Endothelial cell of umbilical vein (primary cell): ENCODE measurements at regions not wholly inside any gene's neighbourhood (a gene's known extent, or its start where the extent isn't known, plus 50 kb on each side); places are given as distances from the start of the nearest gene placed in this dataset.

Experiments
- BruUV-seq: library from RNA; stranded (reverse); fragments of 400-500 nt; replicated peaks from 2 replicates; lab custom pipeline; 2021; lab: Mats Ljungman, UMichigan
- CTCF ChIA-PET: fragments of 300-600, 350-600 bp; sonication (Branson Sonifier 250); formaldehyde crosslinking; loops from one replicate; lab custom pipeline; 2021; ENCODE audit warnings: antibody characterized with exemption, inconsistent platforms; lab: Charles Lee
- POLR2A ChIA-PET: fragments of 300-600, 350-600 bp; sonication (Branson Sonifier 250); formaldehyde crosslinking; loops from one replicate; lab custom pipeline; 2021; ENCODE audit warnings: antibody characterized with exemption, inconsistent platforms; lab: Charles Lee
- DNase-seq: peaks from one replicate; pipeline ENCODE4 v3.0.0-alpha.2; 2011; ENCODE audit warnings: low read depth, low spot score
- FAIRE-seq: peaks from 2 replicates; lab custom pipeline; 2011; peaks lifted over from hg19 to GRCh38; lab: Jason Lieb, UNC
- H2AFZ ChIP-seq: 2 replicates; pipeline ENCODE4 v1.6.0; 2012; ENCODE audit warnings: low read depth, low read length, control low read depth, inconsistent platforms
- H3K27ac ChIP-seq: 2 replicates; pipeline ENCODE4 v1.5.1; 2011; ENCODE audit warnings: low read depth, mild to moderate bottlenecking, control low read depth, low read length, moderate library complexity; ENCODE audit not compliant: insufficient read depth
- H3K27me3 ChIP-seq, 2 experiments: 2 replicates each; pipeline versions ENCODE4 v1.6.0 to v1.6.1; 2011; ENCODE audit warnings: low read length in 2 of 2, mixed read lengths in 1 of 2; ENCODE audit not compliant: control insufficient read depth in 2 of 2, insufficient read depth in 2 of 2
- H3K36me3 ChIP-seq, 2 experiments: 2 replicates in 1 of 2; 3 replicates in 1 of 2; pipeline ENCODE4 v1.5.1; 2011; ENCODE audit warnings: low read length in 2 of 2, mild to moderate bottlenecking in 1 of 2, moderate library complexity in 1 of 2; ENCODE audit not compliant: control insufficient read depth in 2 of 2, insufficient read depth in 2 of 2; ENCODE audit errors: extremely low read depth in 1 of 2
- H3K4me1 ChIP-seq: 3 replicates; pipeline ENCODE4 v1.5.1; 2011; ENCODE audit warnings: mild to moderate bottlenecking, low read length; ENCODE audit not compliant: control insufficient read depth, insufficient read depth; ENCODE audit errors: extremely low read depth
- H3K4me2 ChIP-seq: 2 replicates; pipeline ENCODE4 v1.6.1; 2011; ENCODE audit warnings: low read length, control low read depth, mixed read lengths; ENCODE audit not compliant: insufficient read depth
- H3K4me3 ChIP-seq, 3 experiments: fragments of 200-600 bp in 1 of 3; sonication (generic), shearing (Covaris generic) in 1 of 3; replicated peaks in 1 of 3; 2 replicates each; pipeline ENCODE4 v1.5.1; 2011 to 2016; ENCODE audit warnings: control low read depth in 3 of 3, low read length in 3 of 3, mild to moderate bottlenecking in 2 of 3, inconsistent platforms in 1 of 3, low read depth in 1 of 3, moderate library complexity in 1 of 3; ENCODE audit not compliant: insufficient read depth in 1 of 3
- H3K79me2 ChIP-seq: 2 replicates; pipeline ENCODE4 v1.6.0; 2012; ENCODE audit warnings: low read length, inconsistent platforms; ENCODE audit not compliant: control insufficient read depth, insufficient read depth
- H3K9ac ChIP-seq: replicated peaks from 2 replicates; pipeline ENCODE3; 2011; ENCODE audit warnings: low read length, control low read depth; ENCODE audit not compliant: insufficient read depth; ENCODE audit errors: extremely low read depth
- H3K9me1 ChIP-seq: replicated peaks from 3 replicates; pipeline ENCODE4 v1.6.0; 2011; ENCODE audit warnings: mild to moderate bottlenecking, low read length; ENCODE audit not compliant: control insufficient read depth, insufficient read depth; ENCODE audit errors: extremely low read depth
- H3K9me3 ChIP-seq: replicated peaks from 2 replicates; pipeline ENCODE4 v1.5.1; 2012; ENCODE audit warnings: low read length, inconsistent platforms; ENCODE audit not compliant: control insufficient read depth, insufficient read depth
- H4K20me1 ChIP-seq: replicated peaks from 2 replicates; pipeline ENCODE3; 2011; ENCODE audit warnings: mild to moderate bottlenecking, low read length; ENCODE audit not compliant: control insufficient read depth, insufficient read depth; ENCODE audit errors: extremely low read depth
- CTCF ChIP-seq, 2 donors: IDR thresholded peaks; 1 replicate in 1 of 2; 2 replicates in 1 of 2; pipeline ENCODE4 v1.5.1; 2011; ENCODE audit warnings: low read length in 2 of 2, mild to moderate bottlenecking in 2 of 2, moderate library complexity in 2 of 2, control low read depth in 1 of 2, inconsistent platforms in 1 of 2, low read depth in 1 of 2; ENCODE audit not compliant: insufficient read depth in 1 of 2; ENCODE audit errors: extremely low read depth in 1 of 2
- EZH2 ChIP-seq: IDR thresholded peaks from 2 replicates; pipeline ENCODE4 v1.6.1; 2012; ENCODE audit warnings: borderline replicate concordance, low read depth, mild to moderate bottlenecking, moderate library complexity, low read length, inconsistent platforms; ENCODE audit not compliant: severe bottlenecking
- FOS ChIP-seq: IDR thresholded peaks from 2 replicates; pipeline ENCODE4 v1.6.1; 2011; ENCODE audit warnings: mild to moderate bottlenecking, low read length, moderate library complexity, borderline replicate concordance; ENCODE audit not compliant: insufficient read depth
- GATA2 ChIP-seq: IDR thresholded peaks from 2 replicates; pipeline ENCODE4 v1.7.0; 2011; ENCODE audit warnings: low read depth, mild to moderate bottlenecking, moderate library complexity, mixed read lengths, low read length; ENCODE audit not compliant: insufficient read length, insufficient read depth
- JUN ChIP-seq: IDR thresholded peaks from 2 replicates; pipeline ENCODE4 v1.6.1; 2011; ENCODE audit warnings: borderline replicate concordance, low read depth; ENCODE audit not compliant: insufficient read length, insufficient read depth
- MAX ChIP-seq: IDR thresholded peaks from 2 replicates; pipeline ENCODE4 v1.6.1; 2011; ENCODE audit not compliant: insufficient read depth, insufficient read length
- MYC ChIP-seq: IDR thresholded peaks from one replicate; pipeline ENCODE4 v1.6.1; 2011; ENCODE audit warnings: mild to moderate bottlenecking, low read depth, low read length
- POLR2A ChIP-seq: IDR thresholded peaks from 2 replicates; pipeline ENCODE4 v1.6.1; 2012; ENCODE audit warnings: low read depth, mild to moderate bottlenecking, control low read depth, low read length
- POLR2AphosphoS5 ChIP-seq: IDR thresholded peaks from 2 replicates; pipeline ENCODE4 v1.6.1; 2012; ENCODE audit warnings: low read depth, mild to moderate bottlenecking, control low read depth, low read length, moderate library complexity; ENCODE audit not compliant: insufficient read depth
- dilution Hi-C: fragments of 300-500 bp; cut with MboI; formaldehyde crosslinking; loops from one replicate; pipeline ENCODE4 v1.15.0; 2019; ENCODE audit warnings: low sequenced_read_pairs; ENCODE audit not compliant: extremely low pct_ligation_motif_present
- intact Hi-C: fragments of 100-400 bp; cut with micrococcal nuclease; formaldehyde crosslinking; loops from one replicate; pipeline ENCODE4 v1.10.0; 2022

DNA sequence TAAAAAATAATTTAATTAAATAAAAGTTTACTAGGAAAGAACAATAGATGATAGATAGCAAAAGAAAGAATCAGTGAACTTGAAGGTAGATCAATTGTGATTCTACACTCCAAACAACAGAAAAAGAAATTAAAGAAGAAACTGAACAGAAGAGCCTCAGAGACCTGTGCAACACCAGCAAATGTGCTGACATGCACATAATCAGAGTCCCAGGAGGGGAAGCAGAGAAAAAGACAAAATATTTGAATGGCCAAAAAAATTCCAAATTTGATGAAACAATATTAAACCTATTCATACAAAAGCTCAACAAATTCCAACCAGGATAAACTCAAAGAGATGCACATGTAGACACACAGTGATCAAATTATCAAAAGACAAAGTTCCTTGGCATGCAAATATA is 267.5 kb upstream of the OPRM1 start:
- no TSS peak for BruUV-seq
- dilution Hi-C loops (no loop called here), intact Hi-C loops (no loop called here)
- H3K27ac ChIP-seq = no peak overlapping the region
- no peaks in the 10 kb centered on the region for H3K4me1 ChIP-seq
- peaks cover under 1% of the 10 kb centered on the region for H3K9me3 ChIP-seq
- H4K20me1 ChIP-seq = no peaks in the 10 kb centered on the region
- no peaks in the 10 kb centered on the region for H3K27me3 ChIP-seq
- no peaks in the 10 kb centered on the region for H3K9me1 ChIP-seq
- TF ChIP-seq FOS (no peak), MAX (no peak), POLR2A (no peak), POLR2AphosphoS5 (no peak), GATA2 (no peak), JUN (no peak), EZH2 (no peak), CTCF (IDR thresholded peaks at IDR 0.05; ENCODE audit: extremely low read depth in 1 of 2, insufficient read depth in 1 of 2, low read depth in 1 of 2, low read length in 2 of 2) (no peak), MYC (no peak)
- H3K36me3 ChIP-seq = no peaks in the 10 kb centered on the region
- no peaks in the 10 kb centered on the region for H3K79me2 ChIP-seq
- H3K4me3 ChIP-seq = no peak overlapping the region
- H3K9ac ChIP-seq = no peak overlapping the region
- CTCF ChIA-PET = no interaction called here
- FAIRE-seq (no peak), DNase-seq (no peak)
- H2AFZ ChIP-seq = no peak overlapping the region
- POLR2A ChIA-PET = no interaction called here
- no peak overlapping the region for H3K4me2 ChIP-seq
